ENCODE measurements at regions not wholly inside any gene's neighbourhood (a gene's known extent, or its start where the extent isn't known, plus 50 kb on each side); places are given as distances from the start of the nearest gene placed in this dataset.
"Not testable (repeated sequence)": the region's sequence is repeated elsewhere in the genome, so short reads cannot be mapped to it uniquely, and the experiment has no call there.

- DNase-seq; H3K27ac ChIP-seq; H3K4me3 ChIP-seq; intact Hi-C loops (cut with DNase I); H3K27me3 ChIP-seq; H3K4me1 ChIP-seq; H3K9me3 ChIP-seq; ATAC-seq; H3K36me3 ChIP-seq: not testable (repeated sequence)
- WGBS, 4 donors: 91 to 92% (median 92%) methylated on average over 28 to 29 of the region's 29 CpGs
Measured at GRCh38 chr14:105668471-105669230, 142.3 kb downstream of the TMEM121 start.

DNA sequence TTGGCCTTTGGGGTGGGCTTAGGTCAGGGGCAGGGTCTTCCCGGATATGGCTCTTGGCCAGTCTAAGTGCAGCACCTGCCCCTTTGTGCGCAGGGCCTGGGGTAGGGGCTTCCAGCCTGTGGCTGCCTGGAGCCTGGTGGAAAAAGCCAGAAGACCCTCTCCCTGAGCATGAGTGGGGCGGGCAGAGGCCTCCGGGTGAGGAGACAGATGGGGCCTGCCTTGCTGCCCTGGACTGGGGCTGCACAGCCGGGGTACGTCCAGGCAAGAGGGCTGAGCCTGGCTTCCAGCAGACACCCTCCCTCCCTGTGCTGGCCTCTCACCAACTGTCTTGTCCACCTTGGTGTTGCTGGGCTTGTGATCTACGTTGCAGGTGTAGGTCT is 142.8 kb downstream of the TMEM121 start:
- not testable (repeated sequence) for H3K27ac ChIP-seq, H3K4me1 ChIP-seq

DNA sequence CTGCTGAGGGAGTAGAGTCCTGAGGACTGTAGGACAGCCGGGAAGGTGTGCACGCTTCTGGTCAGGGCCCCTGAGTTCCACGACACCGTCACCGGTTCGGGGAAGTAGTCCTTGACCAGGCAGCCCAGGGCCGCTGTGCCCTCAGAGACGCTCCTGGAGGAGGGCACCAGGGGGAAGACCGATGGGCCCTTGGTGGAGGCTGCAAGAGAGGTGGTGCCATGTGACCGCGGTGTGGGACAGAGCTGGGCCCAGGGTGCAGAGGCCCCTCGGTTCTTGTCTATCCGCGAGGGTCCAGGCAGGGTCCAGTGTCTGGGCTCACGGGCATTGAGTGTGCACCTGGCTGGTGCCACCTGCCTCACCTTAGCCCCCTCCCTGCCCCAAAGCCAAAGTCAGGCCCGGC is 143.3 kb downstream of the TMEM121 start:
- DNase-seq, H3K4me1 ChIP-seq, H3K4me3 ChIP-seq, ATAC-seq, H3K27me3 ChIP-seq, H3K9me3 ChIP-seq, H3K36me3 ChIP-seq, H3K27ac ChIP-seq: not testable (repeated sequence)
- WGBS, 4 donors: 73 to 92% (median 91%) methylated on average over 1 to 16 of the region's 16 CpGs
- intact Hi-C loops (cut with DNase I): loop anchor here in 4 of 10 donors (5.0 to 10.0 kb wide), 3 partner anchors 275 to 335 kb away; no protein-coding TSS in a partner anchor

More for the DNA sequence above, 142.8 kb downstream of the TMEM121 start:
- H3K36me3 ChIP-seq; H3K27me3 ChIP-seq; DNase-seq; H3K4me3 ChIP-seq; H3K9me3 ChIP-seq; intact Hi-C loops (cut with DNase I); ATAC-seq: not testable (repeated sequence)
- 83 to 95% (median 93%) methylated on average over 4 to 7 of the region's 7 CpGs for WGBS, 4 donors

DNA sequence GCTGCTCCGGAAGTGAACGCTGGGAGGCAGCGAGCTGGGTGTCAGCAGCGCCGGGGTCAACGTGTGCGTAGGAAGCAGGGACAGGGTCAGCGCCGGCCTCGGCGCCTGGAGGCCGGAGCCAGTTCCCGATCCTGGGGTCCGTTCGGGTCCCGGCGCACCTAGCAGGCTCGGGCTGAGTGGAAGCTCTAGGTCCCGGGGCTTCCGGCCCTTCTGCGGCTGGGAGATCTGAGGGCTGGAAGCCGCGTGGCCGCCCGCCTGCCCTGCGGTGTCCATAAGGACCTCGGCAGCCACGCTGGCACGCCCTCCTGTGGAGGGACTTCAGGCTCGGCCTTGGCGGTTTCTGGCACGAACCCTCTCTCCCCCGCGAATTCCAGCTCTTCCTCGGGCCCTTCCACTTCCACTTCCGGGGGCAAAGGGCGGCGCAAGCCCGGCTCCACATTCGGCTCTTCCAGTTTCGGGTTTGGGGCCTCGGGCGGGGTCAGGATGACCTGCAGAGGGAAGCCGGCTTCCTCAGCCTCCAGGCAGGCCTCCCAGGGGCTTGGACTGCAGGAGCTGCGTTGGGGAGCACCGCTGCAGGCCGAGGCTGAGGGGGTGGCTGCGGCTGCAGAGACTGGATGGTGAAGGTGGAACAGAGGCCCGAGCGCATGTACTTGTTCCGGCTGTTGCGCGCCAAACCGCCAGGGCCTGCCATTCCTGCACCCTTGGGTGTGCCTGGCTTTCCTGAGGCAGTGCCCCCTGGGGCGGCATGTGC is 146.2 kb downstream of the TMEM121 start:
- H3K4me3 ChIP-seq, H3K27me3 ChIP-seq, H3K9me3 ChIP-seq, H3K36me3 ChIP-seq, ATAC-seq, H3K4me1 ChIP-seq, DNase-seq, H3K27ac ChIP-seq: not testable (repeated sequence)
- intact Hi-C loops (cut with DNase I): loop anchor here in 4 of 10 donors (5.0 to 10.0 kb wide), 3 partner anchors 272 to 332 kb away; no protein-coding TSS in a partner anchor
- WGBS, 4 donors: 90 to 100% (median 95%) methylated on average over 1 to 33 of the region's 55 CpGs; no CpG with 5 or more reads in 1 of the 4 donors

- H3K36me3 ChIP-seq, H3K27me3 ChIP-seq, H3K27ac ChIP-seq, ATAC-seq, H3K4me1 ChIP-seq, H3K4me3 ChIP-seq, H3K9me3 ChIP-seq, DNase-seq: not testable (repeated sequence)
- intact Hi-C loops (cut with DNase I): loop anchor here in 4 of 10 donors (5.0 to 10.0 kb wide), 3 partner anchors 269 to 329 kb away; no protein-coding TSS in a partner anchor
- 74 to 82% (median 81%) methylated on average over 10 to 12 of the region's 14 CpGs for WGBS, 4 donors
Measured at GRCh38 chr14:105675433-105675832, 149.1 kb downstream of the TMEM121 start.

DNA sequence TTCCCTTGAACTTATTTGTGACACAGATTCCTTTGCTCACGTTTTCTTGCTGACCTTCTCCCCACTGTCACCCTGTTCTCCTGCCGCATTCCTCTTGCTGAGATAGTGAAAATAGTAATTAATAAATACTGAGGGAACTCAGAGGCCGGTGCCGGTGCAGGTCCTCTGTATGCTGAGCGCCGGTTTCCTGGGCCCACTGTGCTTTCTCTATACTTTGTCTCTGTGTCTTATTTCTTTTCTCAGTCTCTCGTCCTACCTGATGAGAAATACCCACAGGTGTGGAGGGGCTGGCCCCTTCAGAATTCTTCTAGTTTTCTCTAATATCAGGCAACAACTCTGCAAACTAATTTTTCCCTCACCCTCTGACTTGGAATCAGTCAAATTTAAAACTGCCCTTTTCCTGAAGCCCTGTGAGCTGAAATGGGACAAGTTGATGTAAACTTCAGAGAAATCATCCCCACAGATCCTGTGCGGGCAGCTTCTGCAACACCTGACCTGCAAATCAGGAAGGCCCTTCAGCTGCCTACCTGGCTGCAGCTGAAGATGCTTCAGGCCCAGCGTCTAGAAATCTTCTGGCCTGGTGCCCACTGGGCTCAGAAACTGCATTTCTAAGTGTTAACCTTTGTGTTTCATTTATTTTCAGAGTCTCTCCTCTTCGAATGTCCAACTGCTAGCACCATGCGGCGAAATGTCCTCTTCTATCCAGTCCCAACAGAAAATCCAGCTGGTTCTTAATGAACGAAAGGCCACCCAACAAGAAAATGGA is 149.7 kb downstream of the TMEM121 start:
- H3K9me3 ChIP-seq, H3K4me3 ChIP-seq, H3K4me1 ChIP-seq, DNase-seq, H3K36me3 ChIP-seq, ATAC-seq, H3K27ac ChIP-seq, H3K27me3 ChIP-seq: not testable (repeated sequence)
- intact Hi-C loops (cut with DNase I): loop anchor here in 4 of 10 donors (5.0 to 10.0 kb wide), 3 partner anchors 269 to 329 kb away; no protein-coding TSS in a partner anchor
- 78 to 82% (median 80%) methylated on average over 12 to 13 of the region's 13 CpGs for WGBS, 4 donors

DNA sequence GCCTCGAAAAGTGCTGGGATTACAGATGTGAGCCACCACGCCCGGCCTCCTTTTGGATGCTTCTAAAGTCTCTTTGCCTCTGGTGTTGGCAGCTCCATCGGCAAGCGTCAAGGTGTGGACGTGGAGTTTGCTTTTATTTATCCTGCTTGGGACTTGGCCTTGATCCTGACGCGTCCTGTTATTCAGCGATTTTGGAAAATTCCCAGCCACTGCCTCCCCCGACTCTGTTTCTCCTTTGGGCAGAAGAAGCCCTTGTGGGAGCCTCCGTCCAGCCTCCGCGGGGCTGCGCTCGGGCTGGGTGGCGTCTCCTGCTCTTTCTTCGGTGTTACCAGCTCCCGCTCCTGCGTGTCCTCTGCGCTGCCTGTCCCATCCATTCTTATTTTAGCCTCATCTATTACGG is 151.7 kb downstream of the TMEM121 start:
- H3K9me3 ChIP-seq, H3K27me3 ChIP-seq, H3K4me3 ChIP-seq, H3K27ac ChIP-seq, H3K36me3 ChIP-seq, ATAC-seq, DNase-seq, H3K4me1 ChIP-seq: not testable (repeated sequence)
- intact Hi-C loops (cut with DNase I): loop anchor here in 4 of 10 donors (5.0 to 10.0 kb wide), 3 partner anchors 267 to 327 kb away; no protein-coding TSS in a partner anchor
- 84 to 90% (median 86%) methylated on average over 21 of the region's 21 CpGs for WGBS, 4 donors

GRCh38 chr14:105678996-105679958 is 152.9 kb downstream of the TMEM121 start:
- 70 to 83% (median 80%) methylated on average over 2 to 24 of the region's 54 CpGs; no CpG with 5 or more reads in 1 of the 4 donors for WGBS, 4 donors
- not testable (repeated sequence) for ATAC-seq

DNA sequence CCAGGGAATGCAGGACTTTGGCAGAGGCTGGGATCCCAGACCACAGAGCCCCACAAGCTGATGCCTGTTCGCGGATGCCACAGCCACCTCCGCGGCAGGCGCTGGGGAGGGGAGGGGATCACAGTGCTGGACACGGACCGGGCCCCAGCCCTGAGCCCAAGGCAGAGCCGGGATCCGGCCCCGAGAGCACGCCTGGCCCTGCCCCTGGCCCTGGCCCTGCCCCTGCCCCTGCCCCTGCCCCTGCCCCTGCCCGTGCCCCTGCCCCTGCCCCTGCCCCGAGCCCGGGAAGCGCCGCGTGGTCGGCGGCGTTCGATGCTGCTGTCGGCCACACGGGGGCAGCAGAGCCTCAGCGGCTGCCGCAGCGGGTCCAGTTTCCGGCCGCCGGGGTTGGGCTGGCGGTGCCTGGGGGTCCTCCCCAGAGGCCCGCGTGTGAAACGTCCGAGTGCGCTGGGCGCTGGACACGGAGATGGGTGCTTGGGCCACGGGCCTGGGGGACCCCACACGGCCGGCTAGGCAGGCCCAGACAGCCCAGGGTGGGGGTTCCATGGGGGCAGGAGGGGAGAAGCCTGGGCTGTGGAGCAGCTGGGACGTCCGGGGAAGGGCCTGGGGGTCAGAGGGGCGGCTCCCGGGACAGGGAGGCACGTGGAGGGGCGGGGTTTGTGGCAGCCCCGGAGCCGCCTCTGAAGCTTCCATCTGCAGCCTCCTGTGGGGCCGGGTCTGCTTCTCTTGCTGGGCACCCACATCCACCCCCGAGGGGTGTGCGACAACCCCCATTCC is 153.8 kb downstream of the TMEM121 start:
- intact Hi-C loops (cut with DNase I): loop anchor here in 7 of 10 donors (5.0 to 10.0 kb wide), 4 partner anchors 115 to 325 kb away; no protein-coding TSS in a partner anchor
- H3K9me3 ChIP-seq, H3K27me3 ChIP-seq, H3K36me3 ChIP-seq, H3K27ac ChIP-seq, H3K4me1 ChIP-seq, H3K4me3 ChIP-seq, DNase-seq: not testable (repeated sequence)
- ATAC-seq: peak; percentile 32 to 90 (median 58)
- WGBS, 4 donors: 15 to 35% (median 22%) methylated on average over 8 to 23 of the region's 51 CpGs

More at GRCh38 chr14:105678996-105679958, 152.9 kb downstream of the TMEM121 start:
- not testable (repeated sequence) for H3K4me1 ChIP-seq, H3K27ac ChIP-seq, DNase-seq, H3K27me3 ChIP-seq, H3K36me3 ChIP-seq, H3K4me3 ChIP-seq, H3K9me3 ChIP-seq
- intact Hi-C loops (cut with DNase I): loop anchor here in 4 of 10 donors (5.0 to 10.0 kb wide), 3 partner anchors 266 to 326 kb away; no protein-coding TSS in a partner anchor

Measured in heart left ventricle (tissue), 16 donors.